Stimulated activated CD4-positive, alpha-beta T cell treated with anti-CD3 and anti-CD28 coated beads, Interleukin-15, amount 100 ng/mL, for 48 hours (primary cell): ENCODE measurements at regions not wholly inside any gene's neighbourhood (a gene's known extent, or its start where the extent isn't known, plus 50 kb on each side); places are given as distances from the start of the nearest gene placed in this dataset.

ENCODE experiments used
- DNase-seq, 2 donors: peaks; one replicate each; pipeline ENCODE4 v3.0.0-alpha.2; 2020; ENCODE audit warnings: low read depth in 2 of 2

- no peak for DNase-seq
Observed at GRCh38 chr2:150548527-150548926, 61.1 kb upstream of the RND3 start.

GRCh38 chr2:150545916-150546315 is 58.4 kb upstream of the RND3 start:
- DNase-seq, result no peak

GRCh38 chr2:150544731-150545130 is 57.3 kb upstream of the RND3 start:
- DNase-seq, result no peak

- DNase-seq, result no peak
Observed at GRCh38 chr2:150542692-150543091, 55.2 kb upstream of the RND3 start.

- no peak for DNase-seq
Observed at GRCh38 chr2:150542172-150542571, 54.7 kb upstream of the RND3 start.

- no peak for DNase-seq
Observed at GRCh38 chr2:150538651-150539201, 51.3 kb upstream of the RND3 start.
